IMR-90 (cell line): ENCODE measurements at regions not wholly inside any gene's neighbourhood (a gene's known extent, or its start where the extent isn't known, plus 50 kb on each side); places are given as distances from the start of the nearest gene placed in this dataset.

Experiments used
- ATAC-seq: fragments of 200-7000 bp; cut with Tn5 transposase; 2 replicates; pipeline ENCODE4 v1.9.1; 2020; ENCODE audit warnings: low read depth, mild to moderate bottlenecking, moderate library complexity
- BruUV-seq: library from RNA; stranded (reverse); fragments of 400-500 nt; replicated peaks from 2 replicates; lab custom pipeline; 2021; lab: Mats Ljungman, UMichigan
- CTCF ChIA-PET: fragments of 300-600 bp; formaldehyde crosslinking; extraction: SDS; loops from one replicate; lab custom pipeline; 2021; ENCODE audit warnings: antibody characterized with exemption; lab: Yijun Ruan, JAX
- POLR2A ChIA-PET: fragments of 300-600 bp; sonication (Branson Sonifier 250); formaldehyde crosslinking; loops from one replicate; lab custom pipeline; 2022; ENCODE audit warnings: antibody characterized with exemption; ENCODE audit not compliant: unreplicated experiment; lab: Charles Lee
- DNase-seq: peaks from one replicate; pipeline ENCODE4 v3.0.0; 2013
- H2AFZ ChIP-seq: replicated peaks from 2 replicates; pipeline ENCODE3; 2013; ENCODE audit warnings: low read length, mild to moderate bottlenecking; ENCODE audit not compliant: poor library complexity
- H2AK5ac ChIP-seq: 2 replicates; pipeline ENCODE4 v1.6.1; 2013; ENCODE audit warnings: low read depth, low read length, inconsistent platforms
- H2AK9ac ChIP-seq: replicated peaks from 2 replicates; pipeline ENCODE3; 2013; ENCODE audit warnings: mild to moderate bottlenecking, low read depth, low read length, moderate library complexity; ENCODE audit not compliant: poor library complexity
- H2BK120ac ChIP-seq: 2 replicates; pipeline ENCODE4 v1.6.1; 2013; ENCODE audit warnings: low read depth, low read length, inconsistent platforms
- H2BK15ac ChIP-seq: 3 replicates; pipeline ENCODE4 v1.6.1; 2013; ENCODE audit warnings: low read depth, low read length, inconsistent platforms
- H2BK20ac ChIP-seq: 2 replicates; pipeline ENCODE4 v1.6.1; 2013; ENCODE audit warnings: low read depth, mild to moderate bottlenecking, inconsistent platforms, low read length, moderate library complexity
- H2BK5ac ChIP-seq: 2 replicates; pipeline ENCODE4 v1.6.1; 2013; ENCODE audit warnings: mild to moderate bottlenecking, low read depth, low read length, inconsistent platforms; ENCODE audit not compliant: poor library complexity, severe bottlenecking
- H3K14ac ChIP-seq: replicated peaks from 2 replicates; pipeline ENCODE4 v1.6.1; 2013; ENCODE audit warnings: low read depth, low read length, inconsistent platforms
- H3K18ac ChIP-seq: 2 replicates; pipeline ENCODE4 v1.6.1; 2013; ENCODE audit warnings: low read depth, low read length, control low read depth
- H3K23ac ChIP-seq: 2 replicates; pipeline ENCODE4 v1.6.1; 2013; ENCODE audit warnings: low read depth, low read length, inconsistent platforms
- H3K27ac ChIP-seq: 2 replicates; pipeline ENCODE4 v1.5.1; 2013; ENCODE audit warnings: mild to moderate bottlenecking, control low read depth, low read length; ENCODE audit not compliant: insufficient read depth
- H3K27me3 ChIP-seq: 2 replicates; pipeline ENCODE4 v1.6.1; 2013; ENCODE audit warnings: low read length; ENCODE audit not compliant: control insufficient read depth, insufficient read depth
- H3K36me3 ChIP-seq: 2 replicates; pipeline ENCODE4 v1.6.1; 2013; ENCODE audit warnings: low read length, mixed read lengths; ENCODE audit not compliant: control insufficient read depth, insufficient read depth
- H3K4ac ChIP-seq: 2 replicates; pipeline ENCODE4 v1.6.1; 2013; ENCODE audit warnings: low read depth, low read length, inconsistent platforms
- H3K4me1 ChIP-seq: 2 replicates; pipeline ENCODE4 v1.6.1; 2013; ENCODE audit warnings: low read length, mixed read lengths; ENCODE audit not compliant: control insufficient read depth, insufficient read depth
- H3K4me2 ChIP-seq: 2 replicates; pipeline ENCODE4 v1.6.1; 2013; ENCODE audit warnings: low read depth, mild to moderate bottlenecking, control low read depth, low read length, moderate library complexity
- H3K4me3 ChIP-seq: 2 replicates; pipeline ENCODE4 v1.5.1; 2013; ENCODE audit warnings: low read depth, mild to moderate bottlenecking, control low read depth, low read length, moderate library complexity; ENCODE audit not compliant: insufficient read depth
- H3K56ac ChIP-seq: 2 replicates; pipeline ENCODE4 v1.6.1; 2013; ENCODE audit warnings: low read length, inconsistent platforms; ENCODE audit not compliant: insufficient read depth; ENCODE audit errors: extremely low read depth
- H3K79me1 ChIP-seq, 2 experiments: 2 replicates each; pipeline ENCODE4 v1.6.1; 2013; ENCODE audit warnings: low read length in 2 of 2, inconsistent platforms in 1 of 2, low read depth in 1 of 2
- H3K9ac ChIP-seq: 2 replicates; pipeline ENCODE4 v1.6.1; 2013; ENCODE audit warnings: low read depth, low read length, control low read depth
- H3K9me1 ChIP-seq: 2 replicates; pipeline ENCODE4 v1.6.1; 2013; ENCODE audit warnings: low read length, inconsistent platforms; ENCODE audit not compliant: insufficient read depth
- H3K9me3 ChIP-seq: 2 replicates; pipeline ENCODE4 v1.6.1; 2013; ENCODE audit warnings: low read length; ENCODE audit not compliant: control insufficient read depth, insufficient read depth
- H4K20me1 ChIP-seq: 2 replicates; pipeline ENCODE4 v1.6.1; 2013; ENCODE audit warnings: low read length, inconsistent platforms; ENCODE audit not compliant: insufficient read depth
- H4K5ac ChIP-seq: 2 replicates; pipeline ENCODE4 v1.6.1; 2013; ENCODE audit warnings: mild to moderate bottlenecking, low read depth, low read length, control low read depth
- H4K8ac ChIP-seq, 2 experiments: 2 replicates each; pipeline ENCODE4 v1.6.1; 2013; ENCODE audit warnings: low read depth in 2 of 2, low read length in 2 of 2, control low read depth in 1 of 2, inconsistent platforms in 1 of 2
- H4K91ac ChIP-seq: 2 replicates; pipeline ENCODE4 v1.6.1; 2013; ENCODE audit warnings: low read depth, low read length, inconsistent platforms; ENCODE audit not compliant: insufficient read depth
- CEBPB ChIP-seq: IDR thresholded peaks from 2 replicates; pipeline ENCODE4 v1.6.1; 2012; ENCODE audit warnings: low read depth, low read length, improper control_type of control experiment
- CHD1 ChIP-seq: IDR thresholded peaks from 2 replicates; pipeline ENCODE4 v1.6.1; 2012; ENCODE audit warnings: low read depth, low read length, improper control_type of control experiment
- CTCF ChIP-seq: conservative IDR thresholded peaks from 2 replicates; pipeline ENCODE4 v1.5.1; 2012; ENCODE audit warnings: mild to moderate bottlenecking, low read depth, low read length, improper control_type of control experiment
- ELK1 ChIP-seq: fragments of 150-350 bp; IDR thresholded peaks from 2 replicates; pipeline ENCODE4 v1.6.1; 2016; ENCODE audit warnings: low read depth, mild to moderate bottlenecking, low read length, moderate library complexity, borderline replicate concordance
- FOS ChIP-seq: fragments of 150-350 bp; IDR thresholded peaks from 2 replicates; pipeline ENCODE4 v1.6.1; 2016; ENCODE audit warnings: low read depth, low read length
- MAFK ChIP-seq: IDR thresholded peaks from 2 replicates; pipeline ENCODE4 v1.6.1; 2012; ENCODE audit warnings: low read depth, low read length, improper control_type of control experiment
- MAZ ChIP-seq: IDR thresholded peaks from 2 replicates; pipeline ENCODE4 v1.6.1; 2012; ENCODE audit warnings: low read depth, mild to moderate bottlenecking, low read length, improper control_type of control experiment, moderate library complexity, borderline replicate concordance
- MXI1 ChIP-seq: IDR thresholded peaks from 2 replicates; pipeline ENCODE4 v1.6.1; 2012; ENCODE audit warnings: low read depth, mild to moderate bottlenecking, low read length, moderate library complexity, borderline replicate concordance
- NFE2L2 ChIP-seq: fragments of 150-350 bp; IDR thresholded peaks from 2 replicates; pipeline ENCODE4 v1.6.1; 2016; ENCODE audit warnings: low read depth, mild to moderate bottlenecking, low read length
- POLR2A ChIP-seq: IDR thresholded peaks from 2 replicates; pipeline ENCODE4 v1.6.1; 2012; ENCODE audit warnings: mild to moderate bottlenecking, low read depth, low read length
- RCOR1 ChIP-seq: IDR thresholded peaks from 2 replicates; pipeline ENCODE4 v1.6.1; 2012; ENCODE audit warnings: mild to moderate bottlenecking, low read length, improper control_type of control experiment; ENCODE audit not compliant: insufficient replicate concordance
- SMC3 ChIP-seq: fragments of 150-350 bp; IDR thresholded peaks from 2 replicates; pipeline ENCODE4 v1.6.1; 2016; ENCODE audit warnings: low read depth, mild to moderate bottlenecking, antibody characterized with exemption, low read length, moderate library complexity
- USF2 ChIP-seq: fragments of 150-350 bp; IDR thresholded peaks from 2 replicates; pipeline ENCODE4 v1.6.1; 2017; ENCODE audit warnings: mild to moderate bottlenecking, antibody characterized with exemption, low read length, low read depth
- WGBS, 2 experiments: methylation state at CpG; one replicate each; pipeline versions ENCODE4 v1.1.5 to v1.1.7; 2013; ENCODE audit warnings: missing lambda C conversion rate in 2 of 2; ENCODE audit not compliant: insufficient read length in 1 of 2; ENCODE audit errors: extremely low coverage in 2 of 2; 5-methylcytosine and 5-hydroxymethylcytosine counted together
- dilution Hi-C: fragments of 300-500 bp; cut with HindIII; formaldehyde crosslinking; loops from one replicate; pipeline ENCODE4 v1.14.3; 2018; ENCODE audit warnings: low sequenced_read_pairs; ENCODE audit not compliant: unreplicated experiment
- in situ Hi-C: fragments of 300-500 bp; cut with MboI; formaldehyde crosslinking; loops from 3 replicates; pipeline ENCODE4 v1.14.3; 2019; ENCODE audit warnings: low sequenced_read_pairs, inconsistent platforms, mixed read lengths
- intact Hi-C: fragments of 100-400 bp; cut with micrococcal nuclease; formaldehyde crosslinking; loops from 2 replicates; pipeline ENCODE4 v1.10.0; 2022

DNA sequence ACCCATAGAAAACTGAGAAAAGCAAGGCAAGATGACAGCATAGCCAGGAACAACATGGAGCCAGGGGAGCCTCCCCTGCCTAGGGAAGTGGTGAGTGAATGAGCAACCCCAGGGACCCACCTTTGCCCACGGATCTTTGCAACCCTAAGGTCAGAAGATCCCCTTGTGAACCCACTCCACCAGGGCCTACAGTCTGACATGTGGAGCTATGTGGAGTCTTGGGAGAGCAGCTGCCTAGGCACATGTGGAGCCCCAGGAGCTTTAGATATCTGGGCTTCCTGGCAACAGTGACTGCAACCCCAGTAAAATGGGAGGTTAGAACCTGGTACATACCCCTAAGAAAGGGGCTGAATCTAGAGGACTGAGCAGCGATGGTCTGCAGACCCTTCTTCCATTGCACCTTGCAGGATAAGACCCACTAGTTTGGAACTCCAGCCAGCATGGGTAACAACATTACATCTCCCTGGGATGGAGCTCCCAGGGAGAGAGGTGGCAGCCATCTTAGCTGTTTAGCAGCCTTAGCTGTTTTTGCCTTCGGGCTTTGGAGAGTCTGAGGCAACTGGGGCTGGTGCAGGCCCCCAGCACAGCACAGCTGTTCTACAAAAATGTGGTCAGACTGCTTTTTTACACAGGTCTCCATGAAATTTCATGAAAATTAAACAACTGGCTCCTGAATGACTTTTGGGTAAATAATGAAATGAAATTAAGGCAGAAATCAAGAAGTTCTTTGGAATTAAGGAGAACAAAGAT is 104.7 kb upstream of the TRIM2 start:
- dilution Hi-C loops (no loop called here), in situ Hi-C loops (no loop called here), intact Hi-C loops (no loop called here)
- H3K4me1 ChIP-seq, result peaks cover 6% of the 10 kb centered on the region
- CTCF ChIA-PET, result no interaction called here
- no TSS peak for BruUV-seq
- no peak overlapping the region for H2BK120ac ChIP-seq
- H2AFZ ChIP-seq, result no peak overlapping the region
- H3K14ac ChIP-seq, result no peak overlapping the region
- WGBS, 2 experiments, result no CpG with 5 or more reads among the region's 3 CpGs
- H3K9me1 ChIP-seq, result no peaks in the 10 kb centered on the region
- H2BK15ac ChIP-seq, result no peak overlapping the region
- POLR2A ChIA-PET, result no interaction called here
- H3K27ac ChIP-seq, result no peak overlapping the region
- no peak overlapping the region for H3K4ac ChIP-seq
- no peak overlapping the region for H2BK20ac ChIP-seq
- H4K91ac ChIP-seq, result no peak overlapping the region
- no peak overlapping the region for H2BK5ac ChIP-seq
- peaks cover 5% of the 10 kb centered on the region for H3K27me3 ChIP-seq
- H3K56ac ChIP-seq, result no peak overlapping the region
- no peak for TF ChIP-seq ELK1
- no peak for TF ChIP-seq POLR2A
- TF ChIP-seq FOS, result no peak
- no peak for TF ChIP-seq CTCF
- no peak for TF ChIP-seq MXI1
- TF ChIP-seq SMC3, result no peak
- no peak for TF ChIP-seq RCOR1
- no peak for TF ChIP-seq CEBPB
- TF ChIP-seq CHD1, result no peak
- no peak for TF ChIP-seq MAFK
- no peak for TF ChIP-seq NFE2L2
- TF ChIP-seq MAZ, result no peak
- TF ChIP-seq USF2, result no peak
- no peak overlapping the region for H3K23ac ChIP-seq
- DNase-seq (no peak), ATAC-seq (no peak)
- no peak overlapping the region for H4K8ac ChIP-seq
- no peak overlapping the region for H3K4me2 ChIP-seq
- no peaks in the 10 kb centered on the region for H3K9me3 ChIP-seq
- H4K20me1 ChIP-seq, result no peaks in the 10 kb centered on the region
- H3K36me3 ChIP-seq, result no peaks in the 10 kb centered on the region
- H3K9ac ChIP-seq, result no peak overlapping the region
- H3K79me1 ChIP-seq, result no peaks in the 10 kb centered on the region
- no peak overlapping the region for H2AK9ac ChIP-seq
- no peak overlapping the region for H3K18ac ChIP-seq
- no peak overlapping the region for H4K5ac ChIP-seq
- no peak overlapping the region for H3K4me3 ChIP-seq
- H2AK5ac ChIP-seq, result no peak overlapping the region
